GM21515 (cell line): ENCODE measurements at regions not wholly inside any gene's neighbourhood (a gene's known extent, or its start where the extent isn't known, plus 50 kb on each side); places are given as distances from the start of the nearest gene placed in this dataset.

Experiments
- ATAC-seq: cut with Tn5 transposase; IDR thresholded peaks from one replicate; pipeline ENCODE4 v1.9.1; 2021; ENCODE audit not compliant: unreplicated experiment

DNA sequence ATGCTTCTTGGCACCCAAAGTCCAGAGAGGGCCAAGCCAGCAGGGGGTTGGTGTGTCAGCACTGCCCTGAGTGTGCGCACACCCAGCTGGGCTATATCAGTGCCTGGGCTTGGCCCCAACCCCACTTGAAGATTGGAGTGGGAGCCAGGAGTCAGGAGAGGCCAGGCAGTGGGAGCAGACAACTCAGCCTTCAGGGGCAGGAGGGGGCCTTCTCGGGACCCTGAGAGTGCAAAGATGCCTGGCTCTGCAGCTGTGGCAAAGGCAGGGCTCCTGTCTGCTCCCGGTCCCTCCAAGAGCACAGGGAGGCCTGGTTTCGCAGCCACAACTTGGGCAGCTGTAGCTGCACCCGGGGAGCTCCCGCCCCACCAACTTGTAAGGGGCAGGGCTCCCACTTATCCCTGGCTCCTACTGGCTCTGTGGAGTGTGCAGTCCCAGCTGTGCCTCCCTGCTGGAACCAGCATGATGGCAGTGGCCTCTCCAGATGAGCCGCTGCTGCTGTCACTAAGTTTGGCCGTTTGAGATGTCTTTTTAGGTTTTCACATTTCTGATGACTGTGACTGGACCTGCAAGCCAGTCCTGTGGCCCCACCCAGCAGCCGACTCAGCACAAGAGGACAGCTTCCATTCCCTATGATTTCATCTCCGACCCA, 148.8 kb upstream of the HS6ST1 start:
- ATAC-seq, result no peak

DNA sequence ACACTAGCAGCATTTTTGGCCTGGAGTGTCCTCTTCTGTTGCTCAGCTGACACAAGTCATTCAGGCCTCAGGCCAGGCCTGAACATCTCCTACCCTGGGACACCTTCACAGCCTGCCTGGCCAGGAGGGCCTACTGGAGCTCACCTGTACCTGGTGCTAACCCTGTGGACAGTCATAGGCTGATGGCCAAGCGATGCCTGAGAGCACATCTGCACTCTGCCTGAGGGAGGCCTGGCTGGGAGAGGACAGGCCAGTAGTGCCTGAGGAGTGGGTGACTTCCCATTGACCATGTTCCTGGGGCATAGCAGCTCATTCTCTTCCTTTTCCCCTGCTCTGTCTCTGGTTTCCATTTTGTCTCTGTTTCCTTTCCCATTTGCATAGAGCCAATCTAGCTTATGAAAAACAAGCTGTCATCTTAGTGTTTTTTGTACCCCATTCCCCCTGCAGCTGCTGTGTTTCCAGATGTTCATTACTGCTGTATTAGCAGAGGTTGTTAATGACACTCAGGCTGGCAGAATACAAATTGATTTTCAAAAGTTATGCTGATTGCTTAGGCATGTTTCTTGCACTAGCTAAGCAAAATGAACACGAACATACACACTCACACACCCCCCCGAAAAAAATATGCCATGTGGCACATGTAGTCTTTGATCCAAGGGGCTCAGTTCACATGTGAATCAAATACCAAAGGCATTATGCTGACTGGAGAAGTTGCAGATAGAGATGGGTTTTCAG, 149.7 kb upstream of the HS6ST1 start:
- no peak for ATAC-seq

DNA sequence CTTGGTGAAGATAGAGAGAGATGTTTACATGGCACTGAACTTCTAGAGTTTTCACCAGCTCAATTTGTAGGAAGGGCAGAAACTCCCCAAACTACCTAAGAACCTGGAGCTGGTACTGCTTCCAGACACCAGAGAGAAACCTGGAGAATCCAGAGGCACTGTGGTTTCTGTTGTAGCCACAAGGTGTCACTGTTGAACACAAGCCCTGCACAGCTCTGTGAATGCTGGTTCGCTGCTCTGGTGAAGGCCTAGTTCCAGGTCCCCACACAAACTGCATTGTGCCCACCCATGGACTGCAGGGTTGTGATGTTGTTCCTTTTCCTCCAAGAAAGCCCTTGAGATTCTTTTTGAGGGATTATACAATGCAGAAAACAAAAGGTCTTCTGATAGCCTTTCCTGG, 150.5 kb upstream of the HS6ST1 start:
- no peak for ATAC-seq

DNA sequence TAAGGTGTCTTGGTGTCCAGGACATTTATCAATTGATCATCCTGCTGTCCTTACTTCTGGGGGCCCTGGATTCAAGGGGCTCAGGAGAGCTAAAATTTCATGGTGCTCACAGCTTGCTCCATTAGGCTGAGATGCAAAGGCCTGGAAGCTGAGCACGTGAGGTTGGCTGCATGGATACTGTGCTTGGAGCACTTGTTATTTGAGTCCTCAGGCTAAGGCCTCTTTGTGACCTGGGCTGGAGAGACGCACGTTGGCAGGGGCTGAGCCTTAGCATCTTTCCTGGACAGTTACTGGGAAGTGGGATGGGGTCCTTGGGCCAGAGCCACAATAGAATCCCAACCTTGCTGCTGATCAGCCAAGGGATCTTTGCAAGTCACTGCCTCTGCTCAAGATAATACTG, 151.2 kb upstream of the HS6ST1 start:
- ATAC-seq, result no peak

DNA sequence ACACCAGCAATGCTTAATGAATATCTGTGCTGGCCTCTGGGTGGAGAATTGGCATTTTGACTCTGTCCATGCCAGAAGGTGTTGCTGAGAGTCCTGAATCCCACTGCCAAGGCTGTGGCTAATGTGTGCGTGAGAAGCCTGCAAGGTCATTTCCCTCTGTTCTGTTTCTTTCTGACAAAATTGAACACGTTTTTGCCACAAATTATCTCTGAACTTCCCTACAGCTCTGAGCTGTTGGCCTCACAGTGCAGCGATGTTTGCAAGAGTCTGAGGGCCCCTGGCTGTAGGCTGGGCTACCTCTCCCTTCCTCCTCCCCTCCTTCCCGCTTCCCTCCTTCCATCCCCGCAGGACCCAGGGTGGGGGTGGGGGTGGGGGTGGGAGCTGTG, 154.1 kb upstream of the HS6ST1 start:
- ATAC-seq, result peak; percentile 23

DNA sequence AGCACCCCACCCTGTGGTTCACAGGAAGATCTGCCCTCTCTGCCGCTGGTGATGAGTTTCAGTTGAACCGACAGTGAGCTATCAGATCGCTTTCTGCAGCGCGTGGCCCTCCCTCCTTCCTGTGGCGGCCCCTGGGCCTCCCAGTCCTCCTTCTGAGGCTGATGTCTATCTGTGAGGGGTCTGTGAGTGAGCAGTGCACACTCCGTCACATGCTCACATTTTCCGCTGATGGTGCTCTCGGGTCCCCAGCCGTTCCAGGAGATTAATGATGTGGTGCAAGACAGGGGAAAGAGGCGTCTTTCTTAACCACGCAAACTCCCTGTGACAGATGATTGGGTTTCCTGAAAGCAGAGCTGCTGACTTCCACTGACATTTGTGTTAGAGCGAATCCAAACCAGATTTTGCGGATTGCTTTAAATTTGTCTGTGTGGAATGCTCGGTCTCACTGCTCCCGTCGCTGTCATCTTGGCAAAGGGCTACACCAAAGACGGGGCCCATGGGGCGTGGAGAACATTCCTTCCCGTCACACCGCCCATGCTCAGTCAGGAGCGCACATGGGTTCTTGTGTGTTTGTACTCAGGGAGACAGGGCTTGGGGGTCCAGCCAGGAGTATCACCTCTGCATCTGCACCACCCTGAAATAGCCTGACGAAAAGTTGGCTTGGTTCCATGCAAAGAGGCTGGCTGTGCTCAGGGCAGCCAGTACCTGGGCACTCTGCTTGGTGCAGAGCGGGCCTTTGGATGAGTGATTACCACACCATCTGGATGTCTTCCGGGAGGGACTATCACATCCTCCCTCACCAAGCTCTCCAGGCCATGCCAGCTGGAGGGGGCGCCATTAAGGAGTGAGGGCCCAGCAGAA, 154.7 kb upstream of the HS6ST1 start:
- ATAC-seq, result peak; percentile 68

DNA sequence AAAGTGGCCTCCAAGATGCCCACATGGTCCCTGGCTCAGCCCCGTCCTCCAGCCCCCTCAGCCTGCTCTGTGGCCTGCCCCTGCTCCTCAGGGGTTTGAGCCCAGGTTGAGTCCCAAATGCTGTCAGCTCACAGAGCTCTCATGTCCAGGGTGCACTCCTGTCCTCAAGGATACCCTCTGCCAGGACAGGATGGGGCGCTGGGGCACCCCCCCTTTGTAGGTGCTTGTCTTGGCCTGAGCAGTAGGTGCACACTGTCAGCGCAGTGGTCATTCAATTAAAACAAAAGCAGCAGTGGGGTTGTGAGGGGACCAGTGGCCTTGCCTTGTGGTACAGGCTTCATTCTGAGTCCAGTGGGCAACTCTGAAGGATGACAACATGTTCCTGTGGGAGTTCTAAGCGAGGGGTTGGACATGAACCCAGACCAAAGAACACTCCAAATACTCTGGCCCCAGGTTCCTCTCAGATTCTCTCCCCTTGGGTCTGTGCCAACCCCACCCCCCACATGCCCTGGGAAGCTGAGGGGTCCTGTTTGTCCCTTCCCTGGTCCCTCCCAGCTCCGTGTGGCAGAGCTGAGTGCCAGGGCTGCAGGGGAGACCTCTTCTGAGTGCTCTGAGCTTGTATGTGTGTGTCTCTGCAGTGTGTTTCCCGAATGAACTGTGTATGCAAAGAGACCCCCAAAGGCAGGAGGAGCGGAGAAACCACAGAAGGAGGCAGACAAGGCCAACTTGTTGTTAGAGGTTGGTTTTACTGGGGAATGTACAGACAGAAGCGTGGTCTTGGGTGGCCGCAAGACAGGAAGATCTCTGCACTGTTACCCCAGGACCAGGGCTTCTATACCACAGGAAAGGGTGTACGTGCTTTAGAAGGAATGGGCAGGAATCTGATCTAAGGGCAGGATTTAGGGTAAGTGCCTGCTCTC, 155.6 kb upstream of the HS6ST1 start:
- no peak for ATAC-seq

DNA sequence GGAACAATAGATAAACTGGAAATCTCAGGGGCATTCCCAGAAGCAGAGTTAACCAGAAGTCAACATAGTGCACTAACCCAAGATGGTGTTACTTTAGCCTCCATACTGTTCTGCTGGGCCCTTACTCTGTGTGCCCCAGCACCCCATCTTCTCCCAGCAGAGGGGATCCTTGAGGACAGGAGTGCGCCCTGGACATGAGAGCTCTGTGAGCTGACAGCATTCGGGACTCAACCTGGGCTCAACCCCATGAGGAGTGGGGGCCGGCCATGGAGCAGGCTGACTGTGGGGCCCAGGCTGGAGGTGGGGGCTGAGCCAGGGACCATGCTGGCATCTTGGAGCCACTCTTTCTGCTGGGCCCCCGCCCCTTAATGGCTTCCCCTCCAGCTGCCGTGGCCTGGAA, 156.3 kb upstream of the HS6ST1 start:
- no peak for ATAC-seq

DNA sequence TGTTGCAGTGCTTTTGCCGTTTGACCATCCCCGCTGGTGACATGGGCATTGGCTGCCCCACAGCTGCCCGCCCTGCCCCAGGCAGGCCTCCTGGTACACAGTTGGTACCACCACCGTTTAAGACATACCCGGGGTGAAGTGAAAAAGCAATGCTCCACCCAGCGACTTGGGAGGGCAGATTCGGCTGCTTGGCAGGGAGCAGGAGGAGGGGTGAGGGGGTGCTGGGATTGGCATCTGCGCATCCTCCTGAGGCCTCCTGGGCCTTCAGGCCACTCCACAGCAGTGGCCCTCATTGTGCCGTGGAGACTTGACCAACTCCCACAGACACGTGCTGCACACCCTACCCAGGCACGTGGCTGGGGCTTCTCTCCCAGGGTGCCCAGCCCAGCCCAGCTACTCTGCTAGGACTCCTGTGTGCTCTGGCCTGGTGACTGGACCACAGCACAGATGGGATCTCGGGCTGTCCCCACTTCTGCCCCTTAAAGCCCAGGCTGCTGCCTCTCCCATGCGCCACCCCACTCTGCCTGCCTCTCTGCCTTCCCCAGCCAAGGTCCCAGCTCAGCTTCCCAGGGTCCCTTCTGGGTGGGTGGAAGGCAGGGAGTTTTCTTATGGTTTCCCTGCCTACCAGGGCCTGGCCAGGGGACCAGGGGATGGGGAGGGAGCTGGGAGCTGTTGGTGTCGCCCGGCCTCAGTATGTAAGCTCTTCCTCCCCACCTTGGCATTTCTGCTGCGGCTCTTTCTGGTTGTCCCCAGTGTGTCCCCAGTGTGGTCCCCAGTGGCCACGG, 157.0 kb upstream of the HS6ST1 start:
- no peak for ATAC-seq

DNA sequence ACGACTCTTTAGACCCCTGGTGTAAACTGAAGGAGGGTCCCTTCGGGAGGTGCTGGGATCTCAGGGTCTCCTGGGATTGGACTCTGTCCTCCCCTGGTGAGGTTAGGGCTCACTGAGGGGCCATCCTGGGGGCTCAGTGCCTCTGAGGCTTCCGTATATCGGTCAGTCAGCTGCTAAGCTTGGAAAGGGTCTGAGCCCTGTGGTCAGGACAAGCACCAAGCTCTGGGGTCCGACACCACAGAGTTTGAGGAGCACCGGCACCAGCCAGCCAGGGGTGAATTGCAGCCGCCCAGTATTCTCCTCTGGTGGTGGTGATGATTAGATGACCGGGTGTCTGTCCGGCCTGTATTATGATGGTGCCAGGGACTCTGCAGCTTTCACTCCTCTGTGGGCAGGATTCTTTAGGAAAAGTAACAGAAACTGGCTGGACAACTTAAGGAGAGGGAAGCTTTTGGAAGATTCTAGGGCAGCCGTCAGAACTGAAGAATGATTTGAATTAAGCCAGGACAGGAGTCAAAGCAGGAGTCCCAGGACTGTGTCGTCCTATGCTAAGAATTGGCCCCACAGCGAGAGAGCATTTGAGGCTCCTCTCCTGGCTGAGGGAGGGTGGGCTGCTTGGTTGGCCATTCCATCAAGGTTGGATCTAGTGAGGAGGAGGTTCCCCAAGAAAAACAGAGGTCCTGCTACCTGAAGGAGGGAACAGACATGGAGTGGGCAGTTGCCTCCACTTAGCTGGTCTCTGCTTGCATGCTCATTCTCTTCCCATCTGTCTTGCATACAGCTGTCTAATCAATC, 158.6 kb upstream of the HS6ST1 start:
- ATAC-seq, result no peak

DNA sequence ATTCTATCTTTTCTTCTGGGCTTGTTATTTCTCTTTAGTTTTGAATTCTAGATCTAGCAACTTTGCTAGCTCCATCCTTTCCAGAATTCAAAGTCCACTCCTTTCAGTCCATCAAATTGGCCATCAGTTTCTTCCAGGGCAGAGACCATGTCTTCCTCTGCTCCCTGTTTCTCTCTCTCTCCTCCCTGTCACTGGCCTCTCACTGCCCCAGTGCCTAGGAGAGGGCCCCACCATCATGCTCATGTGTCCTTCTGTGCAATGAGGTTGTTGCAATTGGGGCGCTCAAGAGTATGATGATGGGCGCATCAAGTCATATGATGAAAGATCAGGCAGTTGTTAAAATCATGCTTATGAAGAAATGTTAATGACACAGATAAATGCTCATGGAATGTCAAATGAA, 159.2 kb upstream of the HS6ST1 start:
- ATAC-seq, result no peak

DNA sequence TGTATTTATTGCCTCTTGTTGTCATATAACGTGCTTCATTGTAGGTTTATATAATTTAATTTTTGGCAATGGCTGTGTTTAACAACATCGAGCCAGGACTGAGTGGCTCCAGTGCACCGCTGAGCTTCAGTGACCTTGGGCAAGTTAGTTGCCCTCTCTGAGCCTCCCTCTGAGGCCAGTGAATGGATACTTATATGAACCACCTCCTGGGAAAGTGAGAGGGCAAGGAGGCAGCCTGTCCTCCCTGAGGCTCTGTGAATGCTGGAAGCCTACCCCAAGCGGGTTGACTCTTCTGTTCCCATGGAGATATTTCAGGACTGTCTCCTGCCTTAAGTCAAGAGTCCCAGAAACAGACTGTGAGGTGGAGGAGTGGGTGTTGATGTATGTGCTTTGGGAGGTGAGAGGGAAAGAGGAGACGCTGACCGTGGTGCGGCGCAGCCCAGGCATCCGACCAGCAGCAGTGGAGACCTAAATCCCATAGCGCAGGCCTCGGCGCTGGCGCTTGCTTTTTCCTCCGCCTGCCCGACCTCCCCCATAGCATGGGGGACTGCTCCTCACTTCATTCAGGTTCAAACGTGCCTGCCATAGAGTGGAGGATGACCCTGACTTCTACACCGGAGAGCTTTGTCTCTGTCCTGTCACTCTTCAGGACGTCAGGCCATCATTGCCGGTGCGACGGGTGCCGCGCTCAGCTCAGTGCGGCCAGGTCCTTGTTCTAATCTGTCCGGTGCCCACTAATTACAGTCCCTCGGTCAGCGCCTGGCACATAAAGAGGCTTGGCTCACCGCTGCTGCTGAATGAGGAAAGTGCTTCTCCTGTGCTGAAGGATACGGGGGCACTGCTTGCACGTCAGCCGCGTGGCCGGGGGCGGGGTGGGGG, 167.3 kb upstream of the HS6ST1 start:
- no peak for ATAC-seq

DNA sequence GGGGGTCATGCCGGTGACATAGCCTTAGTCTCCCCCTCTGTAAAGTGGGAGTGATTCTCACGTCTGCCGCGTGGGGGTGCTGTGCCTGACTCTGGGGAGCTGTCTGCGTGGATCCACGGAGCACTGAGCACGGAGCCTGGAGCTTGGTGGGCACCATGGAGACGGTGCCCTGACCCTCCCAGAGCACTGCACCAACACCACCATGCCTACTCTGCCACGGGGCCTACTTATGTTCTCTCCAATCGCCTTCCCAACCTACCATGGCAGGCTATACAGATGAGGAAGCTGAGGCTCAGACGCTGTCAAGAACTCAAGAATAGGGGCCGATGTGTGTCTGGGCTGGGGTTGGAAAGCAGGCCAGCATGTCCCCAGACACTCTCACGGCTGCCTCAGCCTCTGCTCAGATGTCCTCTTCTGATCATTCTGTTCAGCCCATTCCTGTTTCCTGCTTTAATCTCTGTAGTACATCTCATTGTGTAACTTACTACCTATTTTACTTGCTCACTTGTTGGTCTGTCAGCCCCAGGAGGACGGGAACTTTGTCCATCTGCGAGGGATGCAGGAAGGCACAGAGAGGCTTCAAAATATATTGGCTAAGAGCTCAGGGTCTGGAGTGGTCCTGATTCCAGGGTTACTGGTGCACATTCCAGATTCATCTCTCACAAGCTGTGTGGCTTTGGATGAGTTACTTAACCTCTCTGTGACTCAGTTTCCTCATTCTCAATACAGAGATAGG, 168.1 kb upstream of the HS6ST1 start:
- no peak for ATAC-seq

DNA sequence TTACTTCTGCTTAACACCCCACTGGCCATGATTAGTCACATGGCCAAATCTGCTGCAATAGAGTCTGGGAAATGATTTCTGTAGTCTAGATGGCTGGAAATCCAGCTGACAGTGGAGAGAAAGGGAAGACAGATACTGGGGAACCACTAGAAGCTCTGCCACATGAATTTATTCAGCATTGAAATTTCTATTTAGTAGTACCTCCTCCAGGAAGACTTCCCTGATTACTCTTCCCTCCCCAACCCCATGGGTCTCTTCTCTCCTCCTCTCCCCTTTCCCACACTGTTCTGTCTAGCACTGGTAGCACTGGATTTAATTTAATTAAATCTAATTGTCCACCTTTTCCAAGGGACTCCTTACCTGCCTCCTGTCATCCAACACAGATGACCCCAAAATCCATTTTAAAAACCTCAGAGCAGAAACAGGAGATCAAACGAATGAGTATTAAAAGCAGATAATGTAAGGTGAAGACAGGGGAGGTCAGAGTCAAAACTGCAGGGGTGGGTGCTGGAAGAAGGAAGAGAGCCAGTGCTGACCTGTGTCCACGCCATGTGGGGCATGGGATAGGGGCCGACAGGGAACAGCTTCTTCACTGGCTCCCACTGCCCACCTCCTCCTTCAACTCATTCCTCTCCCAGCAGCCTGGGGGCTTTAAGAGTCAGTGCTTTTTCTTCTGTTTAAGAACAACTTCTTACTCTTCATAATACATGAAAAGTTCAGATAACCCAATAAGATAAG, 169.2 kb upstream of the HS6ST1 start:
- no peak for ATAC-seq

DNA sequence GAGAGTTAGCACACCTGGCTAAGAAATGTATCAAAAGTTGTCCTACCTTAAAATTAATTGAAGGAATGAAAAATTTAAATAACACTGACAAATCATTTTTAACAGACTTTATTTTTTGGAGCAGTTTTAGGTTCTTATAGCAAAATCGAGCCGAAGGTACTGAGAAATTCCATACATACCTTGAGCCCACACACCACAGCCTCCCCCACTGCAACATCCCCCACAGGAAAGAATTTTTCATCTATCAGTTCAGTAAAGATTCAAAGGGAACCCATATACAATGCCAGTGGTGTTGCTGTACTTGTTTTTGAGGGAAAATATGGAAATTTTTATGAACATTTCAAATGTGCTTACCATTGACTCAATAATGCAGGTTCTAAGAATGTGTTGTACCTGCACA, 169.8 kb upstream of the HS6ST1 start:
- ATAC-seq, result no peak

DNA sequence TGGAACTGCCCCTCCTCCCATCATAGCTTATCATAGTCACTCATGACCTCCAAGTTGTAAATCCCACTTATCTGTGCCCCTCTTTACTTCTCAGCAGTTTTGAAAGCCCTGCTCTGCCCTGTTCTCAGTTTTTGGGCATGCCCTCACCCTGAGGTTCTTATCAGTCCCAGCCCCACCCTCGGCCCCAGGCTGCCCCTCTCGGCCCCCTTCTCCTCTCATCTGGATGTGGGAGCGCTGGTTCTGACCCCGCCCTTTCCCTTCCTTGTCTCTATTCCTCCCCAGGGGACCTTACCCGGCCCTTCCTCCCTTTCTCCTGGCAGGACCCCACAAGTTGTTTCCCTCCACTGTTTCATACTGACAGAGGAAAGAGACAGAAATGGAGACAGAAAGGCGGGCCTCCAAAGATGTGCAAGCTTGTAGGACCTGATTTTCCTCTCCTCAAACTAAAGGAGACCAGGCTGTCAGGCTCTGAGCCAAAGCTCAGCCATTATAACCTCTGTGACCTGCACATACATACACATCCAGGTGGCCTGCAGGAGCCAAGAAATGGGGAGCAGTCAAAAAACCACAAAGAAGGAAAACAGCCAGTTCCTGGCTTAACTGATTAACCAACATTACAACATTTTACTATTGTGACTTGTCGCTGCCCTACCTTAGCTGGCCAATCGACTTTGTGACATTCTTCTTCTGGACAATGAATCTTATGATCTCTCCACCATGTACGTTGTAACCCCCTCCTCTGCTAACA, 171.0 kb upstream of the HS6ST1 start:
- no peak for ATAC-seq
